GM12865 (cell line): ENCODE measurements at regions not wholly inside any gene's neighbourhood (a gene's known extent, or its start where the extent isn't known, plus 50 kb on each side); places are given as distances from the start of the nearest gene placed in this dataset.

Experiments used
- DNase-seq: peaks from one replicate; pipeline ENCODE4 v3.0.0; 2010; ENCODE audit warnings: low read depth
- H3K4me3 ChIP-seq: 2 replicates; pipeline ENCODE4 v1.5.1; 2011; ENCODE audit warnings: mild to moderate bottlenecking, low read depth, low read length, control low read depth
- TF ChIP-seq, protein P1 (sequence below): IDR thresholded peaks from 2 replicates; pipeline ENCODE4 v1.5.1; 2011; ENCODE audit warnings: low read length, control low read depth, low read depth, inconsistent platforms; ENCODE audit not compliant: insufficient read depth; ENCODE audit errors: missing control alignments

DNA sequence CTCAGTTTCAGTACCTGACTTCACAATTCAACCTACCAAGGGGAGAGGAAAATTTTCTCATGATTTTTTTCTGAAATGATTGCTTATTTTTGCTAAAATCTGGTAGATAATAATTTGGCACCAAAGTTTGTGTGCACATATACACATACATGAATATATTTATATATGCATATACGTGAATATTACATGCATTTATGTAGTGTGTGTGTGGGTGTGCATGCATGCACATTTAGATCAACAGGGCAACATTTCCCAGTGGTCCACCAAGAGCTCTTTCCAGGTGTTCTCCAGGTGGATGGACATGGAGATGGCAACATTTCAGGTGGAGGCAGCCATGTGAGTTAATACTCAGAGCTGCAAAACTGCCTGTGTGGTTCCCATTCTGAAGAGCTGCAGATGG, 320.9 kb downstream of the SAMD5 start:
- TF ChIP-seq, protein P1, sequence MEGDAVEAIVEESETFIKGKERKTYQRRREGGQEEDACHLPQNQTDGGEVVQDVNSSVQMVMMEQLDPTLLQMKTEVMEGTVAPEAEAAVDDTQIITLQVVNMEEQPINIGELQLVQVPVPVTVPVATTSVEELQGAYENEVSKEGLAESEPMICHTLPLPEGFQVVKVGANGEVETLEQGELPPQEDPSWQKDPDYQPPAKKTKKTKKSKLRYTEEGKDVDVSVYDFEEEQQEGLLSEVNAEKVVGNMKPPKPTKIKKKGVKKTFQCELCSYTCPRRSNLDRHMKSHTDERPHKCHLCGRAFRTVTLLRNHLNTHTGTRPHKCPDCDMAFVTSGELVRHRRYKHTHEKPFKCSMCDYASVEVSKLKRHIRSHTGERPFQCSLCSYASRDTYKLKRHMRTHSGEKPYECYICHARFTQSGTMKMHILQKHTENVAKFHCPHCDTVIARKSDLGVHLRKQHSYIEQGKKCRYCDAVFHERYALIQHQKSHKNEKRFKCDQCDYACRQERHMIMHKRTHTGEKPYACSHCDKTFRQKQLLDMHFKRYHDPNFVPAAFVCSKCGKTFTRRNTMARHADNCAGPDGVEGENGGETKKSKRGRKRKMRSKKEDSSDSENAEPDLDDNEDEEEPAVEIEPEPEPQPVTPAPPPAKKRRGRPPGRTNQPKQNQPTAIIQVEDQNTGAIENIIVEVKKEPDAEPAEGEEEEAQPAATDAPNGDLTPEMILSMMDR: no peak
- H3K4me3 ChIP-seq: no peak overlapping the region
- DNase-seq: no peak

DNA sequence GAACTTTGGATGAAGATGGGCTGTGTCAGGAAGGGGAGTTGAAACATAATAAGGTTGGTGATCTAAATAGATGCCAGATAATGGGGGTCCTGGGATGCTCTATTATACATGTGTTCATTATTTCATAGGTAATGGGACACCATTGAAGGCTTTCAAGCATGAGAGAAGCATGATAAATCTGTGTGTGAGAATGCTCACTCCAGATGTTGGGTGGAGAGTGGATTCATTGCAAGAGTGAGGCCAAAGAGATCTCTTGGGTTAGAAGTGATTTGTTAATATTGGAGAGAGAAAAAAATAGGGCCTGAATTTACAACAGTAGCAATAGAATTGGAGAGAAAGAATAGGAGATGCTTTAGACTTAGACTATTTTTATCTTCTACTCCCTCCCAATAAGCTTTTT, 321.3 kb downstream of the SAMD5 start:
- TF ChIP-seq, protein P1: no peak
- H3K4me3 ChIP-seq: no peak overlapping the region
- DNase-seq: no peak

DNA sequence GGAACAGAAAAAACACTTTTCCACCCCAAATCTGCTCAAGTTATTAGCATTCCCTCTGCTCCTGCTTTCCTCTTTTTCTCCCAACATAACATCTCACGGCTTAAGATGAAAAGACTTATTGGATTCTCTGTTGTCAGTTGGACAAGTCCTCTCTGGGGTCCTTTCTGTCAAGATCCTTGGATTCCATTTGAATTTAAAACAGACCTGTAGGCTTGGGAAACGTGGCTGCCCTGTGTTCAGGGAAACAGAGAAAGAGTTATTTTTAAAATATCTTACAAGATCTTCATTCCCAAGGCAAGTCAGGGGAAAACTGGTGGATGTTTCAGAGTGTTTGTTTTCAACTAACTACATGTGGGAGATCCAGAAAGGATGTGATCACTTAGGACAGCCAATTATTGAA, 322.9 kb downstream of the SAMD5 start:
- TF ChIP-seq, protein P1: no peak
- H3K4me3 ChIP-seq: no peak overlapping the region
- DNase-seq: no peak

DNA sequence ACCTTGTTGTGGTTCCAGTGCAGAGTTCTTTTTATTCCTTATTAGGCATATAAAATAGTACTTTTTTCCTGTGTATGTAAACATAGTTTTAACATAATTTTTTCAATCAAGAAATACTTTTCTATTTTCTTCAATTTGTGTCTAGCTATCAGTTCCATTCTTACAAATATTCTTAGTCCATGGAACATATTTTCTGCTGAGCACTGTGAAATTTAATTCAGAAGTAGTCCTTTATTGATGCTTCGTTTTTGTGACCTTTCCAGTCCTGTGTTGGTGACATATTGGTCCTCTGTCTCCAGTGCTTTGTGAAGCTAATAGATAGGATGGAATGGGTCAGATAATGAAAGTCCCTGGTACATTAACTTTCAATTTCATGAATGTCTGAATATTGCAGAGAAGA, 325.1 kb downstream of the SAMD5 start:
- H3K4me3 ChIP-seq: no peak overlapping the region
- TF ChIP-seq, protein P1: no peak
- DNase-seq: no peak

DNA sequence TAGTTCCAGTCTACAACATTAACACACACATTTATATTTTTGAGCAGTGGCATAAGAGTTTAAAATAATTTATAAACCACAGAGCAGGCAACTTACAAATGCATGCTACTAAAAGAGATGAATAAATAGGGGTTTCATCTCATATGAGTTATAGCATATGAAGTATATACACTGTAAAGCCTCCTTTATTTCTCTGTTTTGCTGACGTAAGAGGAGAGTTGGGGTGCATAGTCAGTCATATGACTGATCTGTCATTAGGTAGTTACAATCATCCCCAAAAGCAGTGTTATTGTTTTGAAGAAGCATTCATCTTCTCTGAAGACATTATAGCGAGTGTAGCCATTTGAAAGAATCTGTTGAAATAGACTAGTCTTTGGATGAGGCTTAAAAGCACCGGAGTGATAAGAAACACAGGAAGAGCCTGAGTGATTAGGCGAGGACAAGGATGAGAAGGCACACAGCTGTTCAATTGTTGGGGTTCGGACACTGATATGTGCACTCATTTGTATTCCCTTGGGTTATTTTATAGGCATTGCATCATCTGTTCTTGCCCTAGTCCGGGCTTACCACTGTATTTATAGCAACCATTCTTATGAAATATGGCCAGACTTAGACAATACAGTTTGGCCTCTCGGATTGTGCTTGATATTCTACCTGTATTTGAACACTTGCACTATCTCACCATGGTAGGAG, 325.7 kb downstream of the SAMD5 start:
- no peak for DNase-seq
- TF ChIP-seq, protein P1: no peak
- H3K4me3 ChIP-seq: no peak overlapping the region

DNA sequence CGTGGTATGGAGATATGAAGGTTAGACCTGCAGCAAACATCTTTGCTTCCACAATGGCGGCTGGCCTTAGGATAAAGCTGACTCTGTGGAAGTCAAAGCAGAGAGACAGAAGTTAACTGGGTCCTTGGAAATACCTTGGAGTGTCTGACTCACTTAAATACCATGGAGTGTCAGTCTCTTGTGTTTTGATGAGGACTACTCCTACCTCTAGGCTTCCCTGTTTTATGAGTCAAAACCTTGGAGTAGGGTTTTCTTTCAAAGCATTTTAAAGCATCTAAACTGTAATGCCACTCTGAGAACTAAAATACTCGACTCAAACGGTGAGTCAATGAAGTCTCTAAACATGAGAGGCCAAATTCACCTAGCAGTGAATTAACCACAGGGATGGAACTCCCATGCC, 329.1 kb downstream of the SAMD5 start:
- TF ChIP-seq, protein P1: no peak
- no peak for DNase-seq
- H3K4me3 ChIP-seq: no peak overlapping the region
